HG03039 (cell line): ENCODE measurements at regions not wholly inside any gene's neighbourhood (a gene's known extent, or its start where the extent isn't known, plus 50 kb on each side); places are given as distances from the start of the nearest gene placed in this dataset.

ENCODE experiments used
- ATAC-seq: cut with Tn5 transposase; IDR thresholded peaks from one replicate; pipeline ENCODE4 v1.9.1; 2021; ENCODE audit warnings: mild to moderate bottlenecking, moderate library complexity; ENCODE audit not compliant: unreplicated experiment

GRCh38 chr3:137409584-137409983, 354.5 kb upstream of the SOX14 start:
- ATAC-seq = no peak

GRCh38 chr3:137410028-137410427, 354.1 kb upstream of the SOX14 start:
- ATAC-seq = no peak

GRCh38 chr3:137420198-137420995, 343.7 kb upstream of the SOX14 start:
- ATAC-seq = no peak

DNA sequence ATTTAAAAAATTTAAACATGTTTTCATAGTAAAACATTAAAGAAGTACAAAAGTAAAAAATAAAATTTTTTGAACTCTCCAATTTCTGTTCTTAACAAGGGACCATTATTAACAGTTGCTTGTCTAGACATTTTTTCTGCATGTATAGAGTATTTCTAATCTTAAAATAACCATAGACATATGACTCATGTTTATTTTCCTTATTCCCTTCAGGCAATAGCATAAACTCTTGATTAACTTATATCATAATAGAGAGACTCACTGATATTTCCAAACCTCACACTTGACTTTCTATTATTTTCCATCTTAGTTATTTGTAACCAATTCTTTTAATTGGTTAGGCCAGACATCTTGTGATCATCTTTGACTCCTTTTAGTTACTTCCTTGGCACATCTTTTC, 325.6 kb upstream of the SOX14 start:
- ATAC-seq = no peak

DNA sequence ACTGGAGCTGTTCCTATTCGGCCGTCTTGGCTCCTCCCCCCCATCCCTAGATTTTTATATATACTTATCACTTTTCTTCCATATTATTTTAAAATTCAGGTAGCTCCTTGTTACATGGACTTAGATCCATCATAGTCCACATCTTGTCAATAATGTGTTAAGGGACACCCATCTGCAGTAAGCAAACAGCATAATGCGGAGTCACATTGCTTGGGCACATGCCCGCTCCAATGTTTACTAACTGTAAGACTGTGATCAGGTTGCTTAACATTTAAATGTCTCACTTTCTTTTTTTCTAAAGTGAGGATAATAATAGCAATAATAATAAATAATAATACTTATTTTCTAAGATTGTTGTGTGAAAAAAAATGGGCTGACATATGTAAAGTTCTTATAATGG, 303.2 kb upstream of the SOX14 start:
- ATAC-seq = no peak

DNA sequence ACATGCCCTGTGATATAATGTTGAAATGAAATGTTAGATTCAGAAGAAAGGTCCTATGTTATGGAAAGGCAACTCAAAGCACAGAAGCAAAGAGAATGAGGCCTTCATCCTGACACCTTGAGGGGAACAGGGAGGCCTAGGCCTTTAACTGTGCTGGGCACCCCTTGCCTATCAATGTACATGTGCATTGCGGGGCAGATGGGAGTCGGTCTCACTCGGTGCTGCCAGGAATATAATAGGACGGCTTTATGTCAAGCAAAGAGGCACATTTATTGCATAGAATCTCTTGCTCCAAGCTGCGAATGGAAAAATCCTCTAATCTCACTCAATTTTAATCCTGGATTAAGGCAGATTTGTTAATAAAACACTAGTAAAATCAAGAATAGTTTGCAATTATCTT, 301.0 kb upstream of the SOX14 start:
- no peak for ATAC-seq

GRCh38 chr3:137464341-137464740, 299.8 kb upstream of the SOX14 start:
- no peak for ATAC-seq

GRCh38 chr3:137468446-137468845, 295.7 kb upstream of the SOX14 start:
- no peak for ATAC-seq

GRCh38 chr3:137469263-137469662, 294.9 kb upstream of the SOX14 start:
- no peak for ATAC-seq

DNA sequence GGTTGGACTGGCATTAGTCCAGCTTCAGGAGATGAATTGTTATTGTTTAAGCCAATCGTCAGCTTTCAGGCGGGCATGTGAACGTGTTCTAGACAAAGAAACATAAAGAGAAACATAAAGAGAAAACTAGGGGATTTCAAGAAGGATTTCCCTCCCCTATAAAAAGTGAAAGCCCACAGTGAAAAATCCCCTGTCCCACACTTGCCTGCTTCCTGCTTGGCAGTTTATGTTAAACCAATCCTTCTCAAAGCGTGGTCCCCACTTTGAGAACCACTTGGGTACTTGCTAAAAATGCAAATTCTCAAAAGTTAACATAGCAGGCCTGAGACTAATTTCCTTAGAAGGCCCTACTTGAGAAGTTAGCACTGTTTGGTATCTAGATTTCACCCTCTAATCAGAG, 293.0 kb upstream of the SOX14 start:
- no peak for ATAC-seq

DNA sequence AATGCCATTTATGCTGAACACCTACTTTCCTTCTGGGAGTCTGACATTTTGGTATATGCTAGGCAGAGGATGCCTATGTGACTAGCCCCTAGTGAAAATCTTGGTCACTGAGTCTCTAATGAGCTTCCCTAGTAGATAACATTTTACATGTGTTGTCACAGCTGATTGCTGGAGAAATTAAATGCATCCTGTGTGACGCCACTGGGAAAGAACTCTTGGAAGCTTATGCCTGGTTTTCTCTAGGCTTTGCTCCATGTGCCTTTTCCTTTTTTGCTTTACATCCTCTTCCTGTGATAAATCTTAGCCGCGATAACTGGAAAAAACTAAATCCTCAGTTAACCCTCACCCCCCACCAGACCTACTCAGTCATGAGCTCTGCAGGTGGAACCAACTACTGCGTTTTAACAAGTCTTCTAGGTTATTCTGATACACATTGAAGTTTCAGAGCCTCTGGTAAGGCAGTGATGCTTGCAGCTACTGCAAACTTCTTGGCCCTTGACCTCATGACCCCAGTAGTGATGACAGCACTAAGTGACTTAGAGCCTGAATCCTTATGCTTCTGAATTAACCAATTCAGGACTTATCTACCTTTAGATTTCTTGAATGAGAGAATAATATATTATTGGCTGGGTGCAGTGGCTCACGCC, 292.4 kb upstream of the SOX14 start:
- no peak for ATAC-seq

- no peak for ATAC-seq
Observed at GRCh38 chr3:137477614-137478013, 286.5 kb upstream of the SOX14 start.

GRCh38 chr3:137509354-137510045, 254.6 kb upstream of the SOX14 start:
- ATAC-seq = no peak

DNA sequence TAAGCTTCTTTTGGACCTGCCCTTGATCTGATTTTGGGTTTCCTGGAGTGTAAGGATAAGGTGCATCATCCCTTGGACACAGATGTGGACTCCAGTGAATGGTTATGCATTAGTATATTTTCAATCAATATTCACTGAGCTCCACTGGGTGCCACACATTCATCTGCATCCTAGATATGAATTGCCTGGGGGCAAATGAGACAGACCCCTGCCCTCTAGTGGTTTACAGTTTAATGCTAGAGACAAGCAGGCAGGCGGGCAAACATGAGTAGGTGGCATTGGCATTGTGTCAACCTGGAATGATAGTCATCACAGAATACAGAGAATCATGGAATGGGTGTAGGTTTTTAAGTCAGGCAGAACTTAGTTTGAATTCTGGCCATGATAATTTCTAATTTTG, 252.5 kb upstream of the SOX14 start:
- no peak for ATAC-seq

GRCh38 chr3:137514853-137515252, 249.3 kb upstream of the SOX14 start:
- ATAC-seq = no peak

DNA sequence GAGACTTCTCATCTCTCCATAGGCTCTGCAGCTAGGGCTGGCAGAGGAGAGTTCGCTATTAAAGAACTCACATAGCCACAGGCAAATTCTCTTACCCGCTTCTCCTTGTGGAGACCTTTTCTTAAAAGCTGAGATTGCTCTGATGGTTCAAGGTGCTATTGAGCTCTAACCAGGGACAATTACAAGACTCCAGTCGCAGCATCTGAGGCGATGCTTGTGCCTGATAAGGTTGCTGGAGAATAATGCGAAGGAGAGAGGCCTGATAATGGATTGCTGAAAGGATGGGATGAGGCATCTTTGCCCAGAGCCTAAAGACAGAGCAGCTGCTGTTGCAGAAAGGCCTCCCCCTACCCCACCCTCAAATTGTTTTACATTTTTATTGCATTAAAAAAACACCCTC, 244.5 kb upstream of the SOX14 start:
- ATAC-seq = no peak

- ATAC-seq = no peak
Observed at GRCh38 chr3:137524751-137525150, 239.4 kb upstream of the SOX14 start.

DNA sequence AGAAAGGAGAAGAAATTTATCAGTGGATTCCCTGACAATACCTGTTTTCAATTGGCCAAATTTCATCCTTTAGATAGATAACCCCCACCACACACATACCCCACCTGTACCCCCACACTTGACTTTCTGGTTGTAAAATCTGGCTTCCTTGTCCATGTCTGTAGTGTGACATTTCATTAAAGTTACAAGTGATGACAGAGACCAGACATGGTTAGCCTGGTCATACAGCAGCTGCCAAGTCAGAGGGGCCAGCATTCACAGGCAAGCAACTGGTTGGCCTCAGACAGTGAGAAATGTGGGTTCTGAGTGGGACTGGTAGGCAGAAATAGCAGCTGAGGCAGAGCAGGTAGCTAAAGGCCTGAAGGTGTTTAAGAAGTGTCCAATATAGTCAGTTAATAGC, 238.6 kb upstream of the SOX14 start:
- no peak for ATAC-seq

DNA sequence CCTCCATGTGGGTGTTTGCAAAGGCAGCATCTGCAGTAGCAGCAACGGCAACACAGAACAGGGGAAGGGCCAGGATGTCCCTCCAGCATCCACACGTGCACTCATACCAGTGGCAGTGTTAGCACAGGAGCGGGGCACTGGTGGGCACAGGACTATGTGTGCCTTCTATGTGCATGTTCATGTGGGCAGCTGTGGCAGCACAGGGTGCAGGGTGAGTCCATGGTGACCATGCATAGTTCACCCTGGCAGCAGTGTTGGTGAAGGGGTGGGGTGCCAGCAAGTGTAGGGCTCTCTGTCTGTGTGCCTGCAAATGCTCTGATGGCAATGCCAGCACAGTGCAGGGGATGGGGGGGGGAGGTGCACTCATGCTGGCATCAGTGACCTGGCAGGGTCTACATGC, 222.1 kb upstream of the SOX14 start:
- ATAC-seq = no peak

DNA sequence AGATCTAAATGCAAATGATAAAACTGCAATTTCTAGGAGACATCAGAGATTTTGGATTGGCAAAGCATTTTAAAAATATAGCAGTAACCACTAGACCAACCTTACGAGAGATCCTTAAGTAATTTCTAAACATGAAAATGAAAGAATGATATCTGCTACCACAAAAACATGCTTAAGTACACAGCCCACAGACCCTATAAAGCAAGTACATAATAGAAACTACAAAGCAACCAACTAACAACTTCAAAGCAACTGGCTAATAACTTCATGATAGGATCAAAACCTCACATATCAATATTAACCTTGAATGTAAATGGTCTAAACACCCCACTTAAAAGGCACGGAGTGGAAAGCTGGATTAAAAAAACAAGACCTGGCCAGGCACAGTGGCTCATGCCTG, 209.9 kb upstream of the SOX14 start:
- ATAC-seq = no peak

GRCh38 chr3:137568880-137569279, 195.2 kb upstream of the SOX14 start:
- ATAC-seq = no peak

DNA sequence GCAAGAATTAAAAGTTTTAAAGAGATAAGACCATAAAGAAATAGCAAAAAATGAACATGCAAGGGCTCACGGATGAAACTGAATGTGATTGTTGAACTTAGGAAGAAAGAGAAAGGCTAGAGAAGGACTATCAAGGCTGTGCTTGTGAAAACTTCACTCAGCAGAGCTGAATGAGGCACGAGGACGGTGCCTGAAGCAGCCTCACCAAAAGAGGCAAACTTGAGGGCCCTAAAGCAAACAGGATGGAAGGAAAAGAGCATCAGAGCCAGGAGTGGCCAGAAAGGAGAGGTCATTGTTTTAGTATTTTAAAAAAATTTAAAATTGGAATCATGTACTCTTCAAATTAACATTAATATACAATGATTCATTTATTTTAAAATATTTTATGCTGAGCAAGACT, 191.2 kb upstream of the SOX14 start:
- no peak for ATAC-seq
